ENCODE measurements at regions not wholly inside any gene's neighbourhood (a gene's known extent, or its start where the extent isn't known, plus 50 kb on each side); places are given as distances from the start of the nearest gene placed in this dataset.

DNA sequence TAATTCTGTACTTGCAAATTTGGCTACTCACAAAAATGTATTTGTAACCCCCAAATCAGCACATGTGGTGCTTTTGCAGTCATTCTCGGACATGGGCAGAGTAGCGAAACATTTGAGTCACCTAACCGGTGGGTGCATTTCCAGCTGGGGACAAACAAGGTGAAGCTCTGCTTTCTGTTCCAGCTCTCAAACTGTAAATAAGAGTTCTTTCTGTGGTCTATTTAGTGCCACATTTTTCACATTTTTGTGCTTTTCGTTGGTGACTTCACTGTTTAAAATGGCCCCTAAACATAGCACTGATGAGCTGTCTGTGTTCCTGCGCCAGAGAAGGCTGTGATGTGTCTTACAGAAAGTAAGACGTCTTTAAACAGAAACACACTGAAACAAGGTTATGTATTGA, 244.5 kb downstream of the CDC5L start:
- Mint-ChIP-seq H3K9me3 (no peaks in the 10 kb centered on the region), H3K27ac (no peak overlapping the region), H3K27me3 (peaks cover 15% of the 10 kb centered on the region), H3K36me3 (ENCODE audit: low read depth) (no peaks in the 10 kb centered on the region), H3K4me3 (no peak overlapping the region), H3K4me1 (ENCODE audit: low read depth) (peaks cover 59% of the 10 kb centered on the region)
- intact Hi-C loops (cut with micrococcal nuclease): no loop called here

DNA sequence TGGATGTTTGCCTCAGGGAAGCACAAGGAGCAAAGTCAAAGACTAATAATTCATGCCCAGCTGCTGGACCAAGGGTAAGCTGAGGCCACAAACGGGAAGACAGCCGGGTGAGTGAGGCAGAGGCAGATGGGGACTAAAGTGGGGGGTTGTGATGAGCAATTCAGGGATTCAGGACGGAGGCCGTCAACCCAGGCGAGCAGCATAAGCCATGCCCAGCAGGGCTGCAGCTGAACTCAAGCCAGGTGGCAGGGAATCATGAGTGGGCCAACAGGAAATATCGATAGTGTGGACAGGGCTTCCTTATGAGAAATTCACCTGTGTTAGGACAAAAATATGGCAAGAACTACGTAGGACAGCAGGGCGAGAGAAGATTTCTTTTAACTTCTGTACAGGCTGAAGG, 246.8 kb downstream of the CDC5L start:
- Mint-ChIP-seq H3K4me3 (no peak overlapping the region), H3K36me3 (ENCODE audit: low read depth) (no peaks in the 10 kb centered on the region), H3K9me3 (no peaks in the 10 kb centered on the region), H3K27ac (peak overlapping the region; percentile 11), H3K27me3 (peaks cover 18% of the 10 kb centered on the region), H3K4me1 (ENCODE audit: low read depth) (peaks cover 35% of the 10 kb centered on the region)
- intact Hi-C loops (cut with micrococcal nuclease): no loop called here

DNA sequence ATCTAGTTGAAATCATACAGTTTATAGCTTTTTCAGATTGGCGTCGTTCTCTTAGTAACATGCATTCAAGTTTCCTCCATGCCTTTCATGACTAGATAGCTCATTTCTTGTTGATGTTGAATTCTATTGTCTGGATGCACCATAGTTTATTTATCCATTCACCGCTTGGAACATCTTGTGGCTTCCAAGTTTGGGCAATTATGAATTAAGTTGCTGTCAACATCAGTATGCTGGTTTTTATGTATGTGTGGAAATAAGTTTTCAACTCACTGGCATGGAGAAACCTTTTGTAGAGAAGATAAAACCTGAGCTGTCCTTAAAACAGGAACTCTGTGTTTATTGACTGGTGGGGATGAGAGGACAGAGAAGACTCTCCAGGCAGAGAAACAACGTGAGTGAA, 248.0 kb downstream of the CDC5L start:
- H3K27ac Mint-ChIP-seq: no peak overlapping the region
- peaks cover 19% of the 10 kb centered on the region for H3K27me3 Mint-ChIP-seq
- no peak overlapping the region for H3K4me3 Mint-ChIP-seq
- intact Hi-C loops (cut with micrococcal nuclease): loop anchor here (5.0 kb wide), 1 partner anchor 38 kb away; no protein-coding TSS in a partner anchor
- H3K36me3 Mint-ChIP-seq (ENCODE audit: low read depth): no peaks in the 10 kb centered on the region
- H3K9me3 Mint-ChIP-seq: no peaks in the 10 kb centered on the region
- peaks cover 24% of the 10 kb centered on the region for H3K4me1 Mint-ChIP-seq (ENCODE audit: low read depth)

DNA sequence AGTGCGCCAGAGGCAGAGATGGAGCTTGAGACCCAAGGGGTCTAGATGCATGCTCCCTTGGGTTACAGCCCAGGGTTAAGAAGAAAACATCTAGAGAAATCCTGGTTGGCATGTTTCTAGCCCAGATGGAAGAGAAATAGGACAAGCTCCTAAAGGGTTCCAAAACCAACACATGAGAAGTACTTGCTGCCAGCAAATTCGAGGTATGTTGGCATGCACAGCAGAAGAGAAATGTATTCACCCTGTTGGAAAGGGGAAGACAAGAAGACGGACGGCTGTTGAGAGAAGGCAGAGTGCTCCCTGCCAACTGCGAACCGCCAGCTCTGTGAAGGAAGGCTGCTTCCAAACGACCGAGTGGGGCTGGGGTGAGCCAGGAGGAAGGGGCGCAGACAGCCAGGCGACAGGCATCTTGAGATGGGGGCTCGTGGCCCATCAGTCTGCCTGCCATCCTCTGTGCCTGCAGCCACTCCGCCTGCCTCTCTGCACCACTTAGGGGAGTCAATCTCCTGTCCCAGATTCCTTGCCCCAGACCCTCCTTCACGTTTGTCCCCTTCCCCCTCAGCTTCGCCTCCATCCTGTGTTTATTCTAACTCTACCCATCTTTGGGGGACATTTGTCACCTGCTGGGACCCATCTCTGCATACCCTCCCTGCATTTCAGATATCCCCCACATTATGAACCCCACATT, 249.2 kb downstream of the CDC5L start:
- H3K4me3 Mint-ChIP-seq: no peak overlapping the region
- peaks cover 19% of the 10 kb centered on the region for H3K27me3 Mint-ChIP-seq
- intact Hi-C loops (cut with micrococcal nuclease): loop anchor here (5.0 kb wide), 1 partner anchor 39 kb away; no protein-coding TSS in a partner anchor
- peaks cover 25% of the 10 kb centered on the region for H3K4me1 Mint-ChIP-seq (ENCODE audit: low read depth)
- no peaks in the 10 kb centered on the region for H3K9me3 Mint-ChIP-seq
- peak overlapping the region; percentile 30 for H3K27ac Mint-ChIP-seq
- H3K36me3 Mint-ChIP-seq (ENCODE audit: low read depth): no peaks in the 10 kb centered on the region

DNA sequence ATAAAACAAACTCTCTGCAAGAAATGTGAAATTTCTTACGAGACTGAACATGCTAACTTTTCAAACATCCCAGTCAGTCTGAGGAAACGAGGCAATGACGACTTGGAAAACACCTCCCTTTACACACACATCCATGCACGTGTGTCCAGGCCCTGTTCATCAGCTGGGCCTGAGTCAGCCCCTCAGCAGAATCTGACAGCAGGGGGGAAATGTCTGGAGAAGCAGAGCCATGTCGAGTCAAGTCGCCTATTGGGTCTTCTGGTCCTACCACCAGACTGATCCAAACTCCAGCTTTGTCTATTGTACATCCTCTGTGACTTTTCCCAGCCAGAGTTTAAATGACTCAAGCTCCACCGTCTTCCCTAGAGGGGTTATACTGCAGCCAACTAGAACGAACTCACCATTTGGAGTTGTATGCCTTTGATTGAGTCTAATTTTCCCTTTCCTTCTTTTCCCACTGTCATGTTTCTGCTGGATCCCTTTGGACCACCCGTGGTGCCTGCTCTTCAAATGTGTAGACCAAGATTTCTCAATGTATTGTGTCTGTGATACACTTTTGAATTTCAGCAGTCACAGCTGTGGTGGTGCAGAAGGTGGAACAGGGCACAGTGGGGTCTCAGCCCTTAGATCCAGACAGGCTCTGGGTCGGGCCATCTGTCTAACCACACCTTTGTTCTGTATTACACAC, 254.0 kb downstream of the CDC5L start:
- Mint-ChIP-seq H3K27me3 (peaks cover 12% of the 10 kb centered on the region), H3K4me3 (no peak overlapping the region), H3K9me3 (no peaks in the 10 kb centered on the region), H3K27ac (peak overlapping the region; percentile 4), H3K36me3 (ENCODE audit: low read depth) (no peaks in the 10 kb centered on the region), H3K4me1 (ENCODE audit: low read depth) (peaks cover 18% of the 10 kb centered on the region)
- intact Hi-C loops (cut with micrococcal nuclease): no loop called here

DNA sequence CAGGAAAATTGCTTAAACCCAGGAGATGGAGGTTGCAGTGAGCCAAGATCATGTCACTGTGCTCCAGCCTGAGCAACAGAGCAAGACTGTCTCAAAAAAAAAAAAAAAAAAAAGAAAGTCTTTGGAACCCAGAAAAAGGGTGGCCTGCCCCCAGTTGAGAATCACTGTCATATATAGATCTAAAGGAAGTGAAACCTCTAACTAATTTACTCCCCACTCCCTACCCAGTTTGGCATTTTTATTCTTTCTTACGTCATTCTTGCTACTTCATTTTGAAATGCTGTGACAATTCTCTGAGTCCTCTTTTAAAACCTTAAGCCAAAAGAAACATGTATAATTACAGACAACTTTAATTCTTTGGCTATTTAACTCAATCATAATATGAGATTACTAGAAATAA, 254.8 kb downstream of the CDC5L start:
- intact Hi-C loops (cut with micrococcal nuclease): no loop called here
- no peak overlapping the region for H3K4me3 Mint-ChIP-seq

DNA sequence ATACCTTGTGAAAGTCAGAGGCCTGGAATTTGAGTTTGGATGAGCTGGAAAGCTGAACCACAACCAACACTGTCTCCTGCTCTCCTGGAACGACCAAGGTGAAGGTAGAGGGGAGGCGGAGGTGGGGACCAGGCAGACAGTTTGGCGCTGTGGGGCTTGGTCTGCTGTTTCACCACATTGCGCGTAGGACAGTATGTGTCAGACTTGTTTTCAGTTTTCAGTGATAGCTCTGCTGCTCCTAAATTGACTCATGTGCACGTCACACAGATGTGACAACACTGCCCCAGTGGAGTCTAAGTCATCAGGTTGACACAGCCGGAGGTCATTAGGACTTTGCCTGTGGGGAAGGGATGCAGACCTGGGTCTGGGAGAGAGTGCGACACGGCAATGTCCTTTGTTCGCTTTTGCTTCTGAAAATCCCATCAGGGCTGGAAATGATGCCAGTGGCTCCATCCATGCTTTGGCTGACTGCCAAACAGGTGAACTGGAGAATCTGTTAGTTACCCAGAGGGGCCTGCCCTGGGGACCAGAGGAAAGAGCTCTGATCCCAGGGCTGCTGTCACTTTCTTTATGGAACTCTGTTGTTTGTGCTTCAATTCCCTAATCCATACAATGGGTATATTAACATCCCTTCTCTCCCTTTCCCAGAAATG, 255.5 kb downstream of the CDC5L start:
- H3K36me3 Mint-ChIP-seq (ENCODE audit: low read depth): no peaks in the 10 kb centered on the region
- peaks cover 18% of the 10 kb centered on the region for H3K4me1 Mint-ChIP-seq (ENCODE audit: low read depth)
- H3K4me3 Mint-ChIP-seq: no peak overlapping the region
- intact Hi-C loops (cut with micrococcal nuclease): no loop called here
- H3K9me3 Mint-ChIP-seq: no peaks in the 10 kb centered on the region
- H3K27ac Mint-ChIP-seq: no peak overlapping the region
- peaks cover 4% of the 10 kb centered on the region for H3K27me3 Mint-ChIP-seq

More for the DNA sequence above, 254.8 kb downstream of the CDC5L start:
- H3K27me3 Mint-ChIP-seq: peaks cover 4% of the 10 kb centered on the region
- H3K27ac Mint-ChIP-seq: peak overlapping the region; percentile 4
- peaks cover 18% of the 10 kb centered on the region for H3K4me1 Mint-ChIP-seq (ENCODE audit: low read depth)
- no peaks in the 10 kb centered on the region for H3K9me3 Mint-ChIP-seq
- no peaks in the 10 kb centered on the region for H3K36me3 Mint-ChIP-seq (ENCODE audit: low read depth)

DNA sequence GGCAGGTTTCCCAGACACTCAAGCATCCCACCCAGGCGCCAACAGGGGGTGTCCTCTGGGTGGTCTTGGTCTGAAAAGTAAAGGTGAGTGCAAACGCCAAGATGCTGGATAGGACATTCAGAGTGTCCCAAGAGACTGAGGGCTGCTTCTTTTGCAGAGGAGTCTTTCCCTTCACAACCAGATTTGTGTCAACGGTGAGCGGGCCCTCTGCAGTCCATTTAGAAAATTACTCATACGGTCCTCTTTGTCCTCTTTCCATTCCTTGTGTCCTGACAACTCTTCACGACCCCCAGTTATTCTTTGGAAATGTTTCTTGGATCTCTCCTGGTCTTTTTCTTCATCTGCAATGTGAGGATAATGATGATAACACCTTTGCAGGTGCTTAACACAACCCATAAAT, 257.8 kb downstream of the CDC5L start:
- Mint-ChIP-seq H3K27me3 (peaks cover 4% of the 10 kb centered on the region), H3K4me1 (ENCODE audit: low read depth) (peaks cover 18% of the 10 kb centered on the region), H3K27ac (no peak overlapping the region), H3K4me3 (no peak overlapping the region), H3K9me3 (no peaks in the 10 kb centered on the region), H3K36me3 (ENCODE audit: low read depth) (no peaks in the 10 kb centered on the region)
- intact Hi-C loops (cut with micrococcal nuclease): loop anchor here (5.0 kb wide), 1 partner anchor 168 kb away; no protein-coding TSS in a partner anchor

DNA sequence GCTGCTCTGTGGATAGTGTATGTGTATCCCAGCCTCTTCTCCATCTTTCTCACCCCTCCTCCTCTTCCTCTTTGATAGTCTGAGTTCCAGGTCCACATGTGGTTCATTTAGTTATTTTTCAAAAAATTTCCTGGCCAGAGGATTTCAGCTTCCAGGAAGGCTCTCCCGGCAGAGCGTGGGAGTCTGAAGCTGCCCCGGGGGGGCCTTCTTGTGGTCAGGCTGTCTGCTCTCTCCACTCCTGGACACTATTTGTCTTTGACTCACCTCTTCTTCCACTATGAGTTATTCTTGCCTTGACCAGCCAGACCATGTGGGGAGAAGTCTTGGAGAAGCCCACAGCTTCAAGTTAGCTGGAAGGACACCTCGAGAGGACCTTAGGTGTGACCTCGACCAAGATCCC, 258.8 kb downstream of the CDC5L start:
- H3K4me1 Mint-ChIP-seq (ENCODE audit: low read depth): peaks cover 25% of the 10 kb centered on the region
- intact Hi-C loops (cut with micrococcal nuclease): loop anchor here (5.0 kb wide), 1 partner anchor 169 kb away; no protein-coding TSS in a partner anchor
- no peaks in the 10 kb centered on the region for H3K36me3 Mint-ChIP-seq (ENCODE audit: low read depth)
- no peak overlapping the region for H3K27ac Mint-ChIP-seq
- H3K27me3 Mint-ChIP-seq: peaks cover 2% of the 10 kb centered on the region
- H3K9me3 Mint-ChIP-seq: no peaks in the 10 kb centered on the region
- H3K4me3 Mint-ChIP-seq: no peak overlapping the region

DNA sequence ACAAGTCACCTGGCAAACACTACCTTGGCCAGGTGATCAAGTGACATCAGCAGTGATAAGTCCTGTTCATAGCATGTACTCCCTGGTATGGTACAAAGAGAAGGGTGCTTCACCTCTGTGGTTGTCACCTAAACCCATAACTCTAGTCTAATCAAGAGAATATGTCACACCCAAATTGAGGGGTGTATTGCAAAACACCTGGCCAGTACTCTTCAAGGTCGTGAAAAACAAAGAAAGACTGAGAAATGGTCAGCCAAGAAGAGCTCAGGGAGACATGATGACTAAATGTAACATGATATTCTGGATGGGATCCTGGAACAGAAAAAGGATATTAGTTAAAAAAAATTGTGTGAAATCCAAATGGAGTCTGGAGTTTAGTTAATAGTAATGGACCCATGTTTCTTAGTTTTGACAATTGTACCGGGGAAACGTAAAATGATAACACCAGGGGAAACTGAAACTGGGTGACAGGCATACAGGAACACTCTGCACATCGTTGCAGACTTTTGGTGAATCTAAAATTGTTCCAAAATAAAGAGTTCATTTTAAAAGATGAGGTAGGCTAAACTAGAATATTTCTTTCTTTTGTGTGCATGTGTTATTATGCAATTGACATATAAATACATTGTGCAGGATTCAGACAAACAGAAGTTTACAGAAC, 262.0 kb downstream of the CDC5L start:
- intact Hi-C loops (cut with micrococcal nuclease): loop anchor here (5.0 kb wide), 1 partner anchor 172 kb away; no protein-coding TSS in a partner anchor
- H3K27me3 Mint-ChIP-seq: peaks cover 17% of the 10 kb centered on the region
- no peaks in the 10 kb centered on the region for H3K9me3 Mint-ChIP-seq
- no peak overlapping the region for H3K27ac Mint-ChIP-seq
- no peaks in the 10 kb centered on the region for H3K36me3 Mint-ChIP-seq (ENCODE audit: low read depth)
- H3K4me3 Mint-ChIP-seq: no peak overlapping the region
- H3K4me1 Mint-ChIP-seq (ENCODE audit: low read depth): peaks cover 22% of the 10 kb centered on the region

DNA sequence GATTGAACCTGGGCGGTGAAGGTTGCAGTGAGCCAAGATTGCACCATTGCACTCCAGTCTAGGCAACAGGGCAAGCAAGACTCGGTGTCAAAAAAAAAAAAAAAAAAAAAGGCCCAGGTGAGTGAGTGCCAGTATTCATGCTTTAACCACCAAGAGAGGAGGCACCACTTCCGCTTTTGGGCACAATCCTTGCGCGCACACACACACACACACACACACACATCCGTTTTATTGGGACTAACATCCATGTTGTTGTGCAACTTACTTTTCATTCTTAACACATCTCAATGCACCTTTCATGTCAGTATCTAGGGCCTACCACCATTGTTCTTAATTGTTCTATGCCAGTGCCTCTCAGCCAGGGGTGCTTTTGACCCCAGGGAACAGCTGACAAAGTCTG, 263.0 kb downstream of the CDC5L start:
- intact Hi-C loops (cut with micrococcal nuclease): no loop called here
- Mint-ChIP-seq H3K27me3 (peaks cover 20% of the 10 kb centered on the region), H3K36me3 (ENCODE audit: low read depth) (no peaks in the 10 kb centered on the region), H3K9me3 (no peaks in the 10 kb centered on the region), H3K4me1 (ENCODE audit: low read depth) (peaks cover 28% of the 10 kb centered on the region), H3K4me3 (no peak overlapping the region), H3K27ac (no peak overlapping the region)

DNA sequence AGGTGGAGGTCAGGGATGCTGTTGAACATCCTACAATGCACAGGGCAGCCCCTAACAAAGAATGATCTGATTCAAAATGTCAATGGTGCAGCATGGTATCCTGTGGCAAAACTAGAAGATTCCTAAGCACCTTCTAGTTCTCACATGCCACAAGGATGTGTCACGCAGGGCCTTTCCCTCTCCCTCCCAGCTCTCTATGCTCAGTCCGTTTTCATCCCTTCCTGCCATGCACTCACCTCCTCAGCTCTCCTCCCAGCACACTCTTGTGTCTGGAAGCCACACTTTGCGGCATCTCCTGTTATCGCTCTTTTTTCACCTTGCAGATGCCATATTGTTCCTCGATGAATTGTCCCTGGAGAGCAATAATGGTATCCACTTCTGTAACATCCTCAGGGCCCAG, 263.4 kb downstream of the CDC5L start:
- Mint-ChIP-seq H3K9me3 (no peaks in the 10 kb centered on the region), H3K4me3 (no peak overlapping the region), H3K36me3 (ENCODE audit: low read depth) (no peaks in the 10 kb centered on the region), H3K4me1 (ENCODE audit: low read depth) (peaks cover 31% of the 10 kb centered on the region), H3K27ac (no peak overlapping the region), H3K27me3 (peaks cover 20% of the 10 kb centered on the region)
- intact Hi-C loops (cut with micrococcal nuclease): no loop called here

DNA sequence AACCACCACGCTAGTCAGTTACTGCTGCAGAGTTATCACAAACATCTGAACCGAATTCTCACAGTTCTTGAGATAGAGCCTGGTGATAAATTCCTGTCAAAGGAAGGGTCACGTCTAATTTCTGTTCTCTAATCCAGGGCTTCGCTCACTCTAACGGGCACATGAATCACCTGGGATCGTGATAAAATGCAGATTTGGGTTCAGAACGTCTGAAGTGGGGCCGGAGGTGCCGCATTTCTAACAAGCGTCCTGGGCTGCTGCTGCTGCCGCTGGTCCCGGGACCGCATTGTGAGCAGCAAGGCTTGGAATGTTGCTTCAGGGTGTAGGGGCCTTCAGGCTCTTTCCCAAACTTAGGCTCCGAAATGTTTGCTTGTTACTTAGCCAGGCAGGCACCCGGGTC, 264.1 kb downstream of the CDC5L start:
- H3K27ac Mint-ChIP-seq: no peak overlapping the region
- no peak overlapping the region for H3K4me3 Mint-ChIP-seq
- peaks cover 31% of the 10 kb centered on the region for H3K4me1 Mint-ChIP-seq (ENCODE audit: low read depth)
- intact Hi-C loops (cut with micrococcal nuclease): no loop called here
- no peaks in the 10 kb centered on the region for H3K9me3 Mint-ChIP-seq
- H3K36me3 Mint-ChIP-seq (ENCODE audit: low read depth): no peaks in the 10 kb centered on the region
- peaks cover 20% of the 10 kb centered on the region for H3K27me3 Mint-ChIP-seq

DNA sequence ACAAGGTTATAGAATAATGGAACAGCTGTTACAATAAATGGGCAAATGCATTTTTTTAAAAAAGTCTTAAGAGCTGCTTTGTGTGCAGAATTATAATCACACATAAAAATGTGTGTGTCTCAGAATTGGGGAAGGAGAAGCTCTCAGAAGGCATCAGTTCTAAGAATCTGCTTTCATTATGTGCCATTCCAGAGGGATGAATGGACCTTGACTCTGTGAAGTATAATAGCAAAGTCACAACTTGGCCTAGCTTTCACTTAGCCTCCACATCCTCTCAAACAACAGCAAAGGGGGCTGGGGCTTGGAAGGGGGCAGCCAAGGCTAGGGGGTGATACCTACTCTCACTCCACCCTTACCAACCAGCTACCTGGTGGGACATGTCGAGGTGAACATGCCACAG, 265.0 kb downstream of the CDC5L start:
- peaks cover 20% of the 10 kb centered on the region for H3K27me3 Mint-ChIP-seq
- H3K27ac Mint-ChIP-seq: no peak overlapping the region
- H3K4me1 Mint-ChIP-seq (ENCODE audit: low read depth): peaks cover 31% of the 10 kb centered on the region
- no peak overlapping the region for H3K4me3 Mint-ChIP-seq
- intact Hi-C loops (cut with micrococcal nuclease): no loop called here
- H3K9me3 Mint-ChIP-seq: no peaks in the 10 kb centered on the region
- H3K36me3 Mint-ChIP-seq (ENCODE audit: low read depth): no peaks in the 10 kb centered on the region

Measured in dendritic cell treated with granulocyte-macrophage colony-stimulating factor and Interleukin-4, amounts not matched to agents 40 ng/mL and 50 ng/mL, for 4 days (primary cell).